GM19035 (cell line): ENCODE measurements at regions not wholly inside any gene's neighbourhood (a gene's known extent, or its start where the extent isn't known, plus 50 kb on each side); places are given as distances from the start of the nearest gene placed in this dataset.
"Not testable (repeated sequence)": the region's sequence is repeated elsewhere in the genome, so short reads cannot be mapped to it uniquely, and the experiment has no call there.

Experiments used
- ATAC-seq: cut with Tn5 transposase; IDR thresholded peaks from one replicate; pipeline ENCODE4 v1.9.1; 2021; ENCODE audit not compliant: unreplicated experiment

GRCh38 chr6:30807566-30807965 is 63.2 kb upstream of the IER3 start:
- not testable (repeated sequence) for ATAC-seq

DNA sequence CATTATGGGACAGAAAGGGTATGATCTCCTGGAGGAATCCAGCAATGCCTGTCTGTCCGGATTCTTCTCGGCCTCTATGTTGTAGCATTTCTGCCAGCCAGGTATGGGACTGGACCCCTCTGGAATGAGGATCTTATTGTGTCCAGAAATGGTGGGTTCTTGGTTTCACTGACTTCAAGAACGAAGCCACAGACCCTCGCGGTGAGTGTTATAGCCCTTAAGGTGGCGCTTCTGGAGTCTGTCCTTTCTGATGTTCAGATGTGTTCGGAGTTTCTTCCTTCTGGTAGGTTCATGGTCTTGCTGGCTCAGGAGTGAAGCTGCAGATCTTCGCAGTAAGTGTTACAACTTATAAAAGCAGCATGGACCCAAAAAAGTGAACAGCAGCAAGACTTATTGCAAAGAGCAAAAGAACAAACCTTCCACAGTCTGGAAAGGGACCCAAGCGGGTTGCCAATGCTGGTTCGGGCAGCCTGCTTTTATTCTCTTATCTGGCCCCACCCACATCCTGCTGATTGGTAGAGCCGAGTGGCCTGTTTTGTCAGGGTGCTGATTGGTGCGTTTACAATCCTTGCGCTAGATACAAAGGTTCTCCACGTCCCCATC is 62.3 kb upstream of the IER3 start:
- ATAC-seq = no peak

DNA sequence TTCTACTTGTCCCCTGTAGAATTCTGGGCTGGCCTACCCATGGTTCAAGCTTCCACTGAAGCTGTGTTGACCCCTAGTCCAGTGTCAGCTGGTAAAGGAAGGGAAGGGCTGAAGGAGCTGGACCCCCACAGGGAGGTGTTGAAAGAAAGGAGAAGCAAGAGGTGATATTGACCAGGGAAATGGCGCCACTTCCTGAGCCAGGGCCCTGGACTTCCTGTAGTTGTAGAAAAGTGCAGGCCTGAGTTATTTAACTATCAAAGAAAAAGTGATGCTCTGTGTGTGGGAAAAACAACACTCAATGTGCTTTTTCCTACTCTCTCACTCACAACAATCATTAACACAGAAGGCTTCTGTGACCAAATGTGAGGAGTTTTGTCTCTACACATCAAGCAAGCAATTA is 60.0 kb upstream of the IER3 start:
- ATAC-seq = no peak

- no peak for ATAC-seq
Observed at GRCh38 chr6:30802731-30803130, 58.4 kb upstream of the IER3 start.

DNA sequence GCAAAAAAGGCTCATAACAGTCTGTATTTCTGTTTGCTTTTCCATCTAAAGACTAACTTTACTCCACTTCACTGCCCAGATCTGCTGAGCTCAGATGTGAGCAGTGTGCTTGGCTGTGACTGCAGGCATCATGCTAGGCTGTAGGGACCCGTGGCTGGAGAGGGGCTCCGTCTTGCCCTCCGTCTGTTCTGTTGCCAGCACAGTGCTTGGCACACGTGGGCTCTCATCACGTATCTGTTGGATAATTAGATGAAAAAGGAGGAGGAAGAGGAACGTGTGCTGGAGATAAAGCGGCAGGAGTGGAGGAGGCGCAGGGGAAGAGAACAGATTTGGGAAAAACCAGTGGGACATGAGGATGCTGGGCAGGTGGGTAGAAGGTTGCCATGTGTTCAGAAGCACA is 57.6 kb upstream of the IER3 start:
- ATAC-seq = no peak

GRCh38 chr6:30800871-30801270 is 56.5 kb upstream of the IER3 start:
- ATAC-seq = no peak

GRCh38 chr6:30799210-30799609 is 54.9 kb upstream of the IER3 start:
- ATAC-seq = no peak

DNA sequence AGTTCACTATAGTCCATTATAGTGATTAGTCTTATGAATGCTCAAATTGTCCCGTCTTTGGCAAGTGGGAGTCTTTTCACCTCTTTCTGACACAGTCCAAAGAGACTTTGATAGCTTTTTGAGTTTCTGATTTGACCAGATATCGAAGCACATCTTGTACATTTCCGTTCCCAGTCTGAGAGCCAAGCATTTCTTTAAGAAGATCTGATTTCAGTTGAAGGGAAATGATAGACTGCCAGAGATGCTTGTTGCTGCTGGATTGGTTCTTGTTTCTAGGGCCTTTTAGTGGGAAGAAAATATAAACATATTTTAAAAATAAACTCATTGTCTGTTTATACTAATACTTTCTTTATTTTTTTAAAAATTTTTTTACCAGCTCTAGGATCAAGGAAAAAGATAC is 54.1 kb upstream of the IER3 start:
- no peak for ATAC-seq

DNA sequence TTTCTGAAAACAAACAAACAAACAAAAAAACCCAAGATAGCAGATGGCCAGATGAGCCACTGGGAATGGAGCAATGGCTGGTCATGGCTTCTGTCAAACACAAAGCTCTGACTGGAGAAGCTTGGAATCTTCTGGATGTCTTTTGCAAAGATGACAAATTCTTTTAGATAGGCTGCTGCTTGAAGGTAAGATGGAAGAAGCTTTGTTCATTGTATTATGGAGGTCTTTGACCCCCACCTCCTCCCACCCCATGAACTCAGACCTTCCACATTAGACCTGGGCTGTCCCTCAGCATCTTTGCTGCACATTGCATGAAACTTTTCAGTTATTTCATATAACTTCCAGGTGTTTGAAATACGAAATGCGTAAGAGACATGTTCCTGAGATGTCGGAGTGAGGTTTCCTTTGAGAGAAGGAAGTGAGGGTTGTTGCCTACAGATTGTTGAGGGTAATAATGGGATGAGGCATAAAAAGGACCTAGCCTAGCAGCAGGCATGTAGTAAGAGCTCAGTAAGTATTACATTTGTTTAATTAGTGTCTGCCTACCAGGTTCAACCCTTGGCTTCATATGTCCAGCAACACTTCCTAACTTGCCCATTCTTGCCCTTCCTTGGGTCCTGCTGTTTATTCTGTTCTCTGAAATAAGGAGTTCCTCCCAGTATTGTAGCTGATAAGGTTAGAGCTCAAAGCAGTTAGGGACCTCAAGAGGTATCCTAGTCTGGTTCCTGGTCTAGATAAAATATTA is 51.4 kb upstream of the IER3 start:
- no peak for ATAC-seq
